Astrocyte of the spinal cord (primary cell): ENCODE measurements at regions not wholly inside any gene's neighbourhood (a gene's known extent, or its start where the extent isn't known, plus 50 kb on each side); places are given as distances from the start of the nearest gene placed in this dataset.
"Not testable (repeated sequence)": the region's sequence is repeated elsewhere in the genome, so short reads cannot be mapped to it uniquely, and the experiment has no call there.

ENCODE experiments used
- DNase-seq: peaks from one replicate; pipeline ENCODE4 v3.0.0; 2011; ENCODE audit warnings: low read depth, low spot score
- H3K4me3 ChIP-seq: 2 replicates; pipeline ENCODE4 v1.5.1; 2011; ENCODE audit warnings: low read depth, mild to moderate bottlenecking, low read length, moderate library complexity
- in situ Hi-C: cut with HindIII; loops from 2 replicates; pipeline ENCODE4 v1.10.0; 2017; ENCODE audit warnings: low sequenced_read_pairs
- TF ChIP-seq, protein P1 (sequence below): IDR thresholded peaks from 2 replicates; pipeline ENCODE4 v1.5.1; 2012; ENCODE audit warnings: low read depth, mild to moderate bottlenecking, low read length, inconsistent platforms

DNA sequence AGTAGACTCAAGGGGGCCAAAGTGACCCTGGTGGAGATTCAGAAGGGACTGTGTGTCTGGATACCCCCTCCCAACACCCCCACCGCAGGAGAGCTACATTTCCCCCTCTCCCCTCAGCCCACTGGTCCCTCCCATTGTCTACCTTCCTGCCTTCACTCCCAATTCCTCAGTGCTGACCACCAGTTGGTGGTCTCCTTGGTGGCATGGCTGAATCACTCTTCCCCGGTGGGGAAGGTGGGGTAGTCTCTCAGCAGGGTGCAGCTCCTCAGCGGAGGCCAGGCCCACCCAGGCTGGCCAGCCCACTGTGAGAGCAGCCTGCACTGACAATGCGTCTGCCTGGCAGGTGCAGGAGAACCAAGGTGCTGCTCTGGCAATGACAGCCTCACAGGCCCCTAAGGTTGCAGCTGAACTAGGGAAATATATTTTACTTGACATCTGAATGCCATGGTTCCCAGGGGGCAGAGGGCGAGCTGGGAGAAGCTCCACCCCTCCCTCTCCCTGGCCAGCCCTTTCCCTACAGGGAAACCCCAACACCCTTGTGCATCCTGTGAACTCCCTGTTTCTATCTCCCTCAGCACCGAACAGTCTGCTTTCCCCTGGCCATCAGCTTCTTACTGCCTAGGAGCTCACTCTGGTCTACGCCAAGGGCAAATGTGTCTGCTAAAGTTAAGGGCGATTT is 62.6 kb upstream of the PAX8 start:
- in situ Hi-C loops: no loop called here
- TF ChIP-seq, protein P1, sequence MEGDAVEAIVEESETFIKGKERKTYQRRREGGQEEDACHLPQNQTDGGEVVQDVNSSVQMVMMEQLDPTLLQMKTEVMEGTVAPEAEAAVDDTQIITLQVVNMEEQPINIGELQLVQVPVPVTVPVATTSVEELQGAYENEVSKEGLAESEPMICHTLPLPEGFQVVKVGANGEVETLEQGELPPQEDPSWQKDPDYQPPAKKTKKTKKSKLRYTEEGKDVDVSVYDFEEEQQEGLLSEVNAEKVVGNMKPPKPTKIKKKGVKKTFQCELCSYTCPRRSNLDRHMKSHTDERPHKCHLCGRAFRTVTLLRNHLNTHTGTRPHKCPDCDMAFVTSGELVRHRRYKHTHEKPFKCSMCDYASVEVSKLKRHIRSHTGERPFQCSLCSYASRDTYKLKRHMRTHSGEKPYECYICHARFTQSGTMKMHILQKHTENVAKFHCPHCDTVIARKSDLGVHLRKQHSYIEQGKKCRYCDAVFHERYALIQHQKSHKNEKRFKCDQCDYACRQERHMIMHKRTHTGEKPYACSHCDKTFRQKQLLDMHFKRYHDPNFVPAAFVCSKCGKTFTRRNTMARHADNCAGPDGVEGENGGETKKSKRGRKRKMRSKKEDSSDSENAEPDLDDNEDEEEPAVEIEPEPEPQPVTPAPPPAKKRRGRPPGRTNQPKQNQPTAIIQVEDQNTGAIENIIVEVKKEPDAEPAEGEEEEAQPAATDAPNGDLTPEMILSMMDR: no peak
- DNase-seq: no peak
- no peak overlapping the region for H3K4me3 ChIP-seq

DNA sequence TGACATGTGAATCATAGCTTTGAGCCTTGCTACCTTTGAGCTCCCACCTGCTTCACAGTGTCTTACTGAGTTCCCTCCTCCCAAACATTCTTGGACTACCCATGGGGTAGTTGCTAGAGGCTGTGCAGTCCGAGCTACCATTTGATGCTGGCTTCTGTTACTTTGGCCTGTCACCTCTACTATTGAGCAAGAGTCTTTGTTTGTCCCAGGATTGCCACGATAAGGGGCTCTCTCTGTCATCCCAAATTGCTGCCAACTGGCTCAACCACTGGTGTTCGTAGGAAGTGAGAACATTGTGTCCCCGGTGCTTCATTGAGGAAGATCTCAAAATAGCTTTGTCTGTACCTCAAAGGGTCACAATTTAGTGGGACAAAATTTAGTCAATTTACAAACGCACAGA is 59.1 kb upstream of the PAX8 start:
- no peak for DNase-seq
- no peak overlapping the region for H3K4me3 ChIP-seq
- in situ Hi-C loops: no loop called here
- TF ChIP-seq, protein P1: no peak

DNA sequence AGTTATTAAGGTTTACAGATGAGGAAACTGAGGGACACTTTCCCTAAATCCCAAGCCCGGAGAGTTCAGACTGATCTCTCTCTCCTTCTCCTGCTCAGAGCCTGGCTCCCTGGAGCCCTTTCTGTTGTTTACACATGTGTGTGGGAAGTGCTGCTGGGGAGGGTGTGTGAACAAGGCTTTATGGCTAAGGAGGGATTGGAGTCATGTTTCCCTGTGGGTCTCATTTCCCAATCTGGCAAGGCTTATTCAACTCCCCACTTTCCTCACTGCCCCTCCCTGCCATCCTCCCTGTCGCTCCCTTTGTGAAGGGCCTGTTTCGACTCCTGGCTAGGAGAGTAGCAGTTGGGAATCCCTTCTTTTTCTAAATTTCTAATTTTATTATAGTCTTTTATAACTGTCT is 57.3 kb upstream of the PAX8 start:
- H3K4me3 ChIP-seq, in situ Hi-C loops: not testable (repeated sequence)
- peak; percentile 29 for DNase-seq

DNA sequence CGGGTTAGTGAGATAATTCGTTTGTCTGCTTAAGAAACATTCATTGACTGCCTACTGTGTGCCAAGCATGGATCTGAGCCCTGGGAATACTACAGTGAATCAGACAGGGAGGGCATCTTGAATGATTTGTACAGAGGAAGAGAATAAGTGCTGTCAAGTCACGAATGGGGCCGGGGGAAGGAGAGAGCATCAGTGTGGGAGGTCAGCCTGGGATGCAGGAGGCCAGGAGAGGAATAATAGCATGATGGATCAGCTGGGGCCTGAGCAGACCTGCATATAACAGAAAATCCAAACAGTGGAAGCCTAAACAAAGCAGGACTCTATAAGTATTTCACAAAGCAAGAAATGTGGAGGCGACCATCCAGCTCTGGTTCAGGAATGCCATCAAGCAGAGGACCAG is 55.4 kb upstream of the PAX8 start:
- H3K4me3 ChIP-seq: no peak overlapping the region
- in situ Hi-C loops: no loop called here
- TF ChIP-seq, protein P1: no peak
- no peak for DNase-seq

DNA sequence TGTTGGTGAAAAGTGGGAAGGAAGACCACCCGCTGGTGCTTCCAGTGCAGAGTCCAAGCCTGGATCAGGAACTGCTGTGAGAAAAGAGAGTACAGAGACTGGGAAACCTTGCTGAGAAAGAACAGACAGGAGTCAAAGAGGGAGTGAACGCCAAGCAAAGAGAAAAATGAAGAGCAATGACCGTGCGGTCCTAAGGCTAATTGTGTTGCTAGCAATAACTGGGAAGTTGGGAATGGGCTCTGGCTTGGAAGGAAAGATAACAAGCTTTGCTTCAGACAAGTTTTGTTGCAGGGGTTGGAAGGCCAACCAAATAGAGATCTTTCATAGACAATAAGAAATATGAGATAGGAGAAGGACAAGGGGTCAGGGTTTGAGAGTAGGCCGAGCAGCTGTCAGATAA is 55.0 kb upstream of the PAX8 start:
- DNase-seq, in situ Hi-C loops, H3K4me3 ChIP-seq: not testable (repeated sequence)

DNA sequence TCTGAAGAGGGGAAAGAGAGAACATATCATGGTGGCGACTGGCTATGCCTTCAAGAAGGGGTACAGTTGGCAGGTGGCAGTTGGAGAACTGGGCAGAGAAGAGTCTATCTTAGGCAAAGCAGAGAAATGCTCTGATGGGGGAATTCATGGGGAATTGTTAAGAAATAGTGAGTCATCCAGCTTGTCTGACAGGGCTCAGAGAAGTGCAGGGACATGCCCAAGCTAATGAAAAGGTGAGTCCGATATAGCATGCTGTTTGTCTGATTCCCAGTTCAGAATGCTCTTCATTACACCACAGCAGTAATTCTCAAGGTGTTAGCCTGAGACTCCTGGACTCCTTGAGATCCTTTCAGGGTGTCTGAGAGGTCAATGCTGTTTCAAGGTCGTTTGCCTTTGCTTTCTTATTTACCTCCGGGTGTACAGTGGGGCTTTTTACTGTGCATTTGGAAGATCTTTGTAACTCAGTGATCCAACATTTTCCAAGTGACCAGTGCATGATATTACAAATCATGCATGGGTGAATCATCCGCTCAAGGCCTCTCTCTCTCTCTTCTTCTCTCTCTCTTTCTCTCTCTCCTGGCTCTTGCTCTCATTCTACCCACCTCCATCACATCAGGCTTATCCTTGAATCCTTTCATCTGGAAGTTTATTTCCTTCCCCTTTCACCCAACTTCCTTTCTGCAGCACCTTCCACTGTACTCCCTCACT is 51.5 kb upstream of the PAX8 start:
- DNase-seq, in situ Hi-C loops, H3K4me3 ChIP-seq: not testable (repeated sequence)

DNA sequence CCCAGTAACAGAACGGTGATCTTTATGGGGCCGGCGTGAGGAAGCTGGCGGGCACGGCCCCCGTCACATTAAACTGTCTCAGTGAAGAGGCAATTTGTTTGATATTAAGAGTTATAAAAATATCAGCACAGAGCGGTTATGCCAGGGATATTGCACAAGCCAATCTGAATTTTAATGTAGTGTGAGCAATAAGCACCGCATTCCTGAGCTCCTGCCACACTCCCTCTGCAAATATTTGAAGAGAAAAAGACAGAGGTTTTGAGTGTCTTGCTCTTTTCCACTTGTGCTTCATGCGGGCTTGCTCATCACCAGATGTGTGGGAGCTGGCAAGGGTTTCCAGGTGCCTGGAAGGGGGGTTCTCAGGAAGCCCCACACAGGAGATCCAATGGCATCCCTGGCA is 50.3 kb upstream of the PAX8 start:
- H3K4me3 ChIP-seq, in situ Hi-C loops: not testable (repeated sequence)
- DNase-seq: peak; percentile 30

DNA sequence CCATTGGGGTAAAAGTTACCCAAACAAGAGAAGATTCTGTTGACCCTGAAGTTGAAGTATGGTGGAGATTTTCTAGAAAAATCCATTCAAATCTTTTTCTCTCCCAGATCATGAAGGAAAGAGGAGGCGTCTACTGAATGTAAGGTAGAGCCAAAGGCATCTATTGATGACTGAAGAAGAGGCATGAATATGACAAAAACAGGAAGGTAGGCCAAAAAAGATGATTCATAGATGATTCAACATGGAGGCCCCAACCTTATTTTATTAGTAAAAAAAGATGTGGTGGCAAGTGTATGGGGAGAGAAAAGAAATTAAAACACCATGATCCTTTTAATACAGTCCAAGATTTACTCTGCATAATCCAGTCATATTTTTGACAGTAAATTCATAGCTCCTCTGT is 49.9 kb upstream of the PAX8 start:
- in situ Hi-C loops, H3K4me3 ChIP-seq, DNase-seq: not testable (repeated sequence)
